COLO668 (cell line): ENCODE measurements at regions not wholly inside any gene's neighbourhood (a gene's known extent, or its start where the extent isn't known, plus 50 kb on each side); places are given as distances from the start of the nearest gene placed in this dataset.

Source experiments
- DNase-seq: peaks from one replicate; lab custom pipeline; 2025; ENCODE audit not compliant: unreplicated experiment; lab: John Stamatoyannopoulos, UW

- no peak for DNase-seq
Measured at GRCh38 chr16:79543219-79543618, 57.3 kb downstream of the MAF start.

GRCh38 chr16:79542237-79542774 is 58.2 kb downstream of the MAF start:
- DNase-seq = no peak

GRCh38 chr16:79540825-79541595 is 59.5 kb downstream of the MAF start:
- DNase-seq = no peak

GRCh38 chr16:79537584-79537983 is 63.0 kb downstream of the MAF start:
- no peak for DNase-seq

GRCh38 chr16:79536958-79537357 is 63.6 kb downstream of the MAF start:
- DNase-seq = no peak

- DNase-seq = no peak
Measured at GRCh38 chr16:79535130-79535529, 65.4 kb downstream of the MAF start.

- DNase-seq = no peak
Measured at GRCh38 chr16:79534143-79534542, 66.4 kb downstream of the MAF start.

GRCh38 chr16:79533292-79533691 is 67.2 kb downstream of the MAF start:
- no peak for DNase-seq

- no peak for DNase-seq
Measured at GRCh38 chr16:79532785-79533184, 67.8 kb downstream of the MAF start.

- DNase-seq = no peak
Measured at GRCh38 chr16:79532273-79532672, 68.3 kb downstream of the MAF start.

- DNase-seq = no peak
Measured at GRCh38 chr16:79528338-79528737, 72.2 kb downstream of the MAF start.

GRCh38 chr16:79523971-79524370 is 76.6 kb downstream of the MAF start:
- DNase-seq = no peak

- peak; percentile 38 for DNase-seq
Measured at GRCh38 chr16:79519448-79519847, 81.1 kb downstream of the MAF start.

GRCh38 chr16:79517156-79517555 is 83.4 kb downstream of the MAF start:
- DNase-seq = no peak

GRCh38 chr16:79510879-79511278 is 89.7 kb downstream of the MAF start:
- no peak for DNase-seq

- no peak for DNase-seq
Measured at GRCh38 chr16:79509906-79510305, 90.6 kb downstream of the MAF start.

GRCh38 chr16:79509211-79509631 is 91.3 kb downstream of the MAF start:
- peak; percentile 49 for DNase-seq

- no peak for DNase-seq
Measured at GRCh38 chr16:79508294-79508693, 92.2 kb downstream of the MAF start.

- DNase-seq = no peak
Measured at GRCh38 chr16:79505344-79505743, 95.2 kb downstream of the MAF start.

GRCh38 chr16:79503511-79503910 is 97.0 kb downstream of the MAF start:
- no peak for DNase-seq

GRCh38 chr16:79501446-79501845 is 99.1 kb downstream of the MAF start:
- no peak for DNase-seq

GRCh38 chr16:79500866-79501265 is 99.7 kb downstream of the MAF start:
- no peak for DNase-seq

GRCh38 chr16:79500286-79500685 is 100.3 kb downstream of the MAF start:
- DNase-seq = no peak
